ENCODE measurements at regions not wholly inside any gene's neighbourhood (a gene's known extent, or its start where the extent isn't known, plus 50 kb on each side); places are given as distances from the start of the nearest gene placed in this dataset.

DNA sequence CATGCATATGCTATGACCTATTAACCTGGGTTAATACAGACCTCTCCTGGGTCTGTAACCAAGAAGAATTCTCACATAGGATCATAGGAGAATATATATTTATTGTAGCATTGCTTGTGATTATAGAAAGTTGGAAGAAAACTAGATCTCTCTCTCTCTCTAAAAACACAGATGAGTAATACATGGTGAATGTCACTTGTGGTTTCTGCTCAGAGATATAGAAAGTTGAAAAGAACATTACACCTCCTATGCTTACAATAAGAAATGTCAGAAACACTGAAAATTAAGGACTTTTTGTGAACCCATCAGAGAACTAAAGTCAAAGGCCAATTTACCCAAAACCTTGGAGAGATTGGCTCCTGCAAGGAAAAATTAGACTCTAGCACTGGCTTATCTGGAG is 1389.5 kb downstream of the FAM133A start:
- Histone ChIP-seq H3K36me3 (ENCODE audit: control insufficient read depth, low read length) (no peaks in the 10 kb centered on the region), H3K4me3 (ENCODE audit: low read length) (no peak overlapping the region), H3K27ac (ENCODE audit: low read depth, low read length) (no peak overlapping the region), H3K4me1 (ENCODE audit: control insufficient read depth, low read length) (no peaks in the 10 kb centered on the region), H3K9me2 (replicated peaks; ENCODE audit: control insufficient read depth, low read length) (no peaks in the 10 kb centered on the region), H3F3A (ENCODE audit: control insufficient read depth, insufficient read depth) (no peaks in the 10 kb centered on the region), H3K4me2 (ENCODE audit: low read length) (no peak overlapping the region), H3K79me2 (ENCODE audit: control insufficient read depth, low read length) (no peaks in the 10 kb centered on the region), H3K27me3 (ENCODE audit: control insufficient read depth, low read length) (no peaks in the 10 kb centered on the region), H4K20me1 (ENCODE audit: control insufficient read depth, insufficient read depth, low read depth, low read length) (no peaks in the 10 kb centered on the region), H3K9me3 (ENCODE audit: control insufficient read depth, insufficient read depth, low read length) (no peaks in the 10 kb centered on the region)
- TF ChIP-seq, protein P1, sequence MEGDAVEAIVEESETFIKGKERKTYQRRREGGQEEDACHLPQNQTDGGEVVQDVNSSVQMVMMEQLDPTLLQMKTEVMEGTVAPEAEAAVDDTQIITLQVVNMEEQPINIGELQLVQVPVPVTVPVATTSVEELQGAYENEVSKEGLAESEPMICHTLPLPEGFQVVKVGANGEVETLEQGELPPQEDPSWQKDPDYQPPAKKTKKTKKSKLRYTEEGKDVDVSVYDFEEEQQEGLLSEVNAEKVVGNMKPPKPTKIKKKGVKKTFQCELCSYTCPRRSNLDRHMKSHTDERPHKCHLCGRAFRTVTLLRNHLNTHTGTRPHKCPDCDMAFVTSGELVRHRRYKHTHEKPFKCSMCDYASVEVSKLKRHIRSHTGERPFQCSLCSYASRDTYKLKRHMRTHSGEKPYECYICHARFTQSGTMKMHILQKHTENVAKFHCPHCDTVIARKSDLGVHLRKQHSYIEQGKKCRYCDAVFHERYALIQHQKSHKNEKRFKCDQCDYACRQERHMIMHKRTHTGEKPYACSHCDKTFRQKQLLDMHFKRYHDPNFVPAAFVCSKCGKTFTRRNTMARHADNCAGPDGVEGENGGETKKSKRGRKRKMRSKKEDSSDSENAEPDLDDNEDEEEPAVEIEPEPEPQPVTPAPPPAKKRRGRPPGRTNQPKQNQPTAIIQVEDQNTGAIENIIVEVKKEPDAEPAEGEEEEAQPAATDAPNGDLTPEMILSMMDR (IDR thresholded peaks at IDR 0.05; ENCODE audit: low read depth, low read length, poor library complexity, severe bottlenecking): no peak
- no peak for TF ChIP-seq EZH2phosphoT487 (IDR thresholded peaks at IDR 0.05; ENCODE audit: borderline replicate concordance, low read length)

GRCh38 chrX:95065151-95065550 is 1391.1 kb downstream of the FAM133A start:
- H3K9me2 ChIP-seq (replicated peaks; ENCODE audit: control insufficient read depth, low read length): no peaks in the 10 kb centered on the region
- H3K4me3 ChIP-seq (ENCODE audit: low read length): no peak overlapping the region
- no peaks in the 10 kb centered on the region for H3K27me3 ChIP-seq (ENCODE audit: control insufficient read depth, low read length)
- H3K79me2 ChIP-seq (ENCODE audit: control insufficient read depth, low read length): no peaks in the 10 kb centered on the region
- H3K4me1 ChIP-seq (ENCODE audit: control insufficient read depth, low read length): no peaks in the 10 kb centered on the region
- no peaks in the 10 kb centered on the region for H3K36me3 ChIP-seq (ENCODE audit: control insufficient read depth, low read length)
- no peaks in the 10 kb centered on the region for H4K20me1 ChIP-seq (ENCODE audit: control insufficient read depth, insufficient read depth, low read depth, low read length)
- TF ChIP-seq EZH2phosphoT487 (IDR thresholded peaks at IDR 0.05; ENCODE audit: borderline replicate concordance, low read length): no peak
- TF ChIP-seq, protein P1 (IDR thresholded peaks at IDR 0.05; ENCODE audit: low read depth, low read length, poor library complexity, severe bottlenecking): no peak
- H3K27ac ChIP-seq (ENCODE audit: low read depth, low read length): no peak overlapping the region
- H3K4me2 ChIP-seq (ENCODE audit: low read length): no peak overlapping the region
- no peaks in the 10 kb centered on the region for H3F3A ChIP-seq (ENCODE audit: control insufficient read depth, insufficient read depth)
- no peaks in the 10 kb centered on the region for H3K9me3 ChIP-seq (ENCODE audit: control insufficient read depth, insufficient read depth, low read length)

- Histone ChIP-seq H3K4me1 (ENCODE audit: control insufficient read depth, low read length) (no peaks in the 10 kb centered on the region), H3K79me2 (ENCODE audit: control insufficient read depth, low read length) (no peaks in the 10 kb centered on the region), H3K4me2 (ENCODE audit: low read length) (no peak overlapping the region), H3K9me3 (ENCODE audit: control insufficient read depth, insufficient read depth, low read length) (no peaks in the 10 kb centered on the region), H3F3A (ENCODE audit: control insufficient read depth, insufficient read depth) (no peaks in the 10 kb centered on the region), H3K27ac (ENCODE audit: low read depth, low read length) (no peak overlapping the region), H3K4me3 (ENCODE audit: low read length) (no peak overlapping the region), H3K9me2 (replicated peaks; ENCODE audit: control insufficient read depth, low read length) (no peaks in the 10 kb centered on the region), H3K36me3 (ENCODE audit: control insufficient read depth, low read length) (no peaks in the 10 kb centered on the region), H4K20me1 (ENCODE audit: control insufficient read depth, insufficient read depth, low read depth, low read length) (no peaks in the 10 kb centered on the region), H3K27me3 (ENCODE audit: control insufficient read depth, low read length) (no peaks in the 10 kb centered on the region)
- no peak for TF ChIP-seq EZH2phosphoT487 (IDR thresholded peaks at IDR 0.05; ENCODE audit: borderline replicate concordance, low read length)
- TF ChIP-seq, protein P1 (IDR thresholded peaks at IDR 0.05; ENCODE audit: low read depth, low read length, poor library complexity, severe bottlenecking): no peak
These were observed 1397.0 kb downstream of the FAM133A start for GRCh38 chrX:95071052-95071451.

- TF ChIP-seq, protein P1 (IDR thresholded peaks at IDR 0.05; ENCODE audit: low read depth, low read length, poor library complexity, severe bottlenecking): no peak
- TF ChIP-seq EZH2phosphoT487 (IDR thresholded peaks at IDR 0.05; ENCODE audit: borderline replicate concordance, low read length): no peak
- H3K4me2 ChIP-seq (ENCODE audit: low read length): no peak overlapping the region
- no peak overlapping the region for H3K4me3 ChIP-seq (ENCODE audit: low read length)
- H3K4me1 ChIP-seq (ENCODE audit: control insufficient read depth, low read length): no peaks in the 10 kb centered on the region
- H3K27me3 ChIP-seq (ENCODE audit: control insufficient read depth, low read length): no peaks in the 10 kb centered on the region
- no peaks in the 10 kb centered on the region for H3K79me2 ChIP-seq (ENCODE audit: control insufficient read depth, low read length)
- H3K36me3 ChIP-seq (ENCODE audit: control insufficient read depth, low read length): no peaks in the 10 kb centered on the region
- no peaks in the 10 kb centered on the region for H3F3A ChIP-seq (ENCODE audit: control insufficient read depth, insufficient read depth)
- H4K20me1 ChIP-seq (ENCODE audit: control insufficient read depth, insufficient read depth, low read depth, low read length): no peaks in the 10 kb centered on the region
- no peaks in the 10 kb centered on the region for H3K9me2 ChIP-seq (replicated peaks; ENCODE audit: control insufficient read depth, low read length)
- no peaks in the 10 kb centered on the region for H3K9me3 ChIP-seq (ENCODE audit: control insufficient read depth, insufficient read depth, low read length)
- H3K27ac ChIP-seq (ENCODE audit: low read depth, low read length): no peak overlapping the region
These were observed 1397.6 kb downstream of the FAM133A start for GRCh38 chrX:95071621-95072020.

Data from DOHH2 (cell line).